ENCODE measurements at regions not wholly inside any gene's neighbourhood (a gene's known extent, or its start where the extent isn't known, plus 50 kb on each side); places are given as distances from the start of the nearest gene placed in this dataset.

GRCh38 chrX:150012647-150013381 is 74.5 kb upstream of the EOLA2 start:
- TF ChIP-seq CTCF (IDR thresholded peaks at IDR 0.05), result no peak
- TF ChIP-seq POLR2A (IDR thresholded peaks at IDR 0.05), result no peak
- TF ChIP-seq POLR2AphosphoS5 (IDR thresholded peaks at IDR 0.05; ENCODE audit: insufficient read depth in 1 of 2, low read depth in 1 of 2), result no peak
